RWPE2 (cell line): ENCODE measurements at regions not wholly inside any gene's neighbourhood (a gene's known extent, or its start where the extent isn't known, plus 50 kb on each side); places are given as distances from the start of the nearest gene placed in this dataset.
A peak's percentile ranks its signal among the peaks of the same experiment; 100 is the strongest.
"Not testable (repeated sequence)": the region's sequence is repeated elsewhere in the genome, so short reads cannot be mapped to it uniquely, and the experiment has no call there.

Experiments used
- ATAC-seq: fragments of 200-7000 bp; cut with Tn5 transposase; 3 replicates; pipeline ENCODE4 v1.9.1; 2021; ENCODE audit warnings: low read depth
- DNase-seq: peaks from one replicate; pipeline ENCODE4 v3.0.0-alpha.2; 2020; ENCODE audit warnings: low spot score
- H3K27ac ChIP-seq: fragments of 450-650 bp; 2 replicates; pipeline ENCODE4 v1.5.1; 2017; ENCODE audit warnings: mild to moderate bottlenecking; ENCODE audit not compliant: poor library complexity, severe bottlenecking
- H3K27me3 ChIP-seq: fragments of 250-450 bp; sonication (Bioruptor Pico); 2 replicates; pipeline ENCODE4 v1.5.1; 2021; ENCODE audit warnings: mild to moderate bottlenecking, moderate library complexity; ENCODE audit not compliant: insufficient read depth, poor library complexity, severe bottlenecking
- H3K36me3 ChIP-seq: fragments of 250-450 bp; sonication (Bioruptor Pico); 2 replicates; pipeline ENCODE4 v1.5.1; 2020; ENCODE audit warnings: low read depth, mild to moderate bottlenecking, moderate library complexity
- H3K4me1 ChIP-seq: fragments of 250-450 bp; sonication (Bioruptor Pico); 2 replicates; pipeline ENCODE4 v1.5.1; 2021; ENCODE audit warnings: mild to moderate bottlenecking, moderate library complexity; ENCODE audit not compliant: insufficient read depth, poor library complexity, severe bottlenecking
- H3K4me3 ChIP-seq: fragments of 250-450 bp; sonication (Bioruptor Pico); 2 replicates; pipeline ENCODE4 v1.5.1; 2021; ENCODE audit warnings: mild to moderate bottlenecking, moderate library complexity; ENCODE audit not compliant: severe bottlenecking
- H3K9me3 ChIP-seq: fragments of 250-450 bp; sonication (Bioruptor Pico); 2 replicates; pipeline ENCODE4 v1.5.1; 2021; ENCODE audit warnings: mild to moderate bottlenecking, moderate library complexity; ENCODE audit not compliant: severe bottlenecking
- TF ChIP-seq, protein P1 (sequence below): fragments of 450-650 bp; IDR thresholded peaks from one replicate; pipeline ENCODE4 v1.5.1; 2017; ENCODE audit warnings: mild to moderate bottlenecking, moderate library complexity; ENCODE audit not compliant: poor library complexity, severe bottlenecking

DNA sequence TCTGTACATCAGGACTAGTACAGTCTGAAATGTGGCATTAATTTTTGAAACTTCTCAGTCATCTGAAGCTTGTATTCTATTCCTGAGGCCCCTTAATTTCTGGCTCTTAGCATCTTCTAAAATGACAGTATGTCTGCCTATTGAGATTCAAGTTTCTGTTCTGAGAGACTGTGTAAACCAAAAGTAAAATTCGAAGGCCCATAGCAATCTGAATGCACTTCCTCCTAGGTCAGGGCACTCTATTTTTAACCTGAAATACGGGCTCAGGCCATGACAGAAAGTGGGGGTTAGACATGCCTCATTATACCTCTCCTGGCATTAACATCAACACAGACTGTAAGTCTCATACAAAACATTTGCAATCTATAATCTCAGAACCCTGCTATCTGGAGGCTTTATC lies 584.4 kb downstream of the KLHL4 start:
- Histone ChIP-seq H3K27me3 (no peaks in the 10 kb centered on the region), H3K27ac (no peak overlapping the region), H3K36me3 (no peaks in the 10 kb centered on the region), H3K4me1 (no peaks in the 10 kb centered on the region), H3K4me3 (no peak overlapping the region), H3K9me3 (no peaks in the 10 kb centered on the region)
- no peak for ATAC-seq
- DNase-seq, result no peak
- TF ChIP-seq, protein P1, sequence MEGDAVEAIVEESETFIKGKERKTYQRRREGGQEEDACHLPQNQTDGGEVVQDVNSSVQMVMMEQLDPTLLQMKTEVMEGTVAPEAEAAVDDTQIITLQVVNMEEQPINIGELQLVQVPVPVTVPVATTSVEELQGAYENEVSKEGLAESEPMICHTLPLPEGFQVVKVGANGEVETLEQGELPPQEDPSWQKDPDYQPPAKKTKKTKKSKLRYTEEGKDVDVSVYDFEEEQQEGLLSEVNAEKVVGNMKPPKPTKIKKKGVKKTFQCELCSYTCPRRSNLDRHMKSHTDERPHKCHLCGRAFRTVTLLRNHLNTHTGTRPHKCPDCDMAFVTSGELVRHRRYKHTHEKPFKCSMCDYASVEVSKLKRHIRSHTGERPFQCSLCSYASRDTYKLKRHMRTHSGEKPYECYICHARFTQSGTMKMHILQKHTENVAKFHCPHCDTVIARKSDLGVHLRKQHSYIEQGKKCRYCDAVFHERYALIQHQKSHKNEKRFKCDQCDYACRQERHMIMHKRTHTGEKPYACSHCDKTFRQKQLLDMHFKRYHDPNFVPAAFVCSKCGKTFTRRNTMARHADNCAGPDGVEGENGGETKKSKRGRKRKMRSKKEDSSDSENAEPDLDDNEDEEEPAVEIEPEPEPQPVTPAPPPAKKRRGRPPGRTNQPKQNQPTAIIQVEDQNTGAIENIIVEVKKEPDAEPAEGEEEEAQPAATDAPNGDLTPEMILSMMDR, result no peak

DNA sequence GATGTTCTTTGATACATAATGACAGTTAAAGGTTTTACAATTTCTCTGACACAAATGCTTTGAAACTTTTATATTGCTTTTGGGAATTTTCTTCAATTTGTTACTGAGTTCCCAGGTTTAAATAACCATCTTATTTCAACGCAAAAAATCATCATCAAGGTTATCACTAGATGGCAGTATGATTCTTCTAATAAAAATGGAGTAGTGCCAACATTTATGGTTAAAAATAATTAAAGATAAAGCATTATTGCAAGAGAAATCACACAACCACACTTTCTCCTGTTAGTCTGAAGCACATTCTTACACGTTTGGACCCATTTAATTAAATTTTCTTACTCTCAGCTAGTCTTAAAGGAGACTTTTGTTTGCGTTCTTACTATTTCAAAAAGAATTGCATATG lies 611.3 kb upstream of the CPXCR1 start:
- H3K4me3 ChIP-seq, result no peak overlapping the region
- DNase-seq (no peak), ATAC-seq (no peak)
- H3K9me3 ChIP-seq, result no peaks in the 10 kb centered on the region
- H3K4me1 ChIP-seq, result no peaks in the 10 kb centered on the region
- no peaks in the 10 kb centered on the region for H3K36me3 ChIP-seq
- TF ChIP-seq, protein P1, result peak; percentile 36
- H3K27me3 ChIP-seq, result no peaks in the 10 kb centered on the region
- H3K27ac ChIP-seq, result no peak overlapping the region

DNA sequence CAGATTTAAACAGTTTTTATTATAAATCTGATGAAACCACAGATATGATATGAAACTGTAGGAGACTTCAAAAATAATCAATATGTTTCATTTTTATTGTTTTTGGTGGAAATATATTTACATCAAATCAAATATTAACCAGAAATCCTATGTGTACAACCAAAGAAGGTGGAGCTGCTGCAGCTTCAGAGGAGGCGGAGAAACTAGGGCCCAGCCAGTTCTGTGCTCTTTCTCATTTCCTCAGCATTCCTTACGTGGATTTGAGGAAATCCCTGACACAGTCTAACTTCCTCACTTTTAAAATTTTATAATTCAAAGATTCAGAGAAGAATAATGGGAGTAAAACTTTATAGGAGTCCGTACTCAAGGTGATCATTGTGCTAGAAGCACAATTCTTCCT lies 610.7 kb upstream of the CPXCR1 start:
- no peak overlapping the region for H3K27ac ChIP-seq
- H3K4me3 ChIP-seq, result no peak overlapping the region
- no peaks in the 10 kb centered on the region for H3K4me1 ChIP-seq
- no peaks in the 10 kb centered on the region for H3K27me3 ChIP-seq
- H3K9me3 ChIP-seq, result no peaks in the 10 kb centered on the region
- TF ChIP-seq, protein P1, result no peak
- DNase-seq, result no peak
- ATAC-seq, result no peak
- H3K36me3 ChIP-seq, result no peaks in the 10 kb centered on the region

DNA sequence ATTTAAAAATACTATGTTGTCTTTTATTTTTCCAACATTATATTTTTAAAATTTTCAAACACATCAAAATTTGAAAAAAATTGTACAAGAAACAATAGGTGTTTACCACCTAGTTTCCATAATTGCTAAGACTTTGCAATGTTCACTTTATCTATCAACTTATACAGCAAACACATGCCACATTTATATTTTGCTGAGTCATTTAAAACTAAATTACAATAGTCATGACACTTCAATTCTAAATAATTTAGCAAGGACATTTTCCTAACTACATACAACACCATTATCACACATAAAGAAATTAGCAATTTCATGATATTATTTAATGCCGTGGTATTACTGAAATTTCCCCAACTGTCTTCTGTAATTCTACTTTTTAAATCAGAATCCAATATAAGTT lies 600.4 kb upstream of the CPXCR1 start:
- Histone ChIP-seq H3K36me3 (no peaks in the 10 kb centered on the region), H3K9me3 (no peaks in the 10 kb centered on the region), H3K4me1 (no peaks in the 10 kb centered on the region), H3K27ac (no peak overlapping the region), H3K4me3 (no peak overlapping the region), H3K27me3 (no peaks in the 10 kb centered on the region)
- ATAC-seq (no peak), DNase-seq (no peak)
- TF ChIP-seq, protein P1, result no peak

DNA sequence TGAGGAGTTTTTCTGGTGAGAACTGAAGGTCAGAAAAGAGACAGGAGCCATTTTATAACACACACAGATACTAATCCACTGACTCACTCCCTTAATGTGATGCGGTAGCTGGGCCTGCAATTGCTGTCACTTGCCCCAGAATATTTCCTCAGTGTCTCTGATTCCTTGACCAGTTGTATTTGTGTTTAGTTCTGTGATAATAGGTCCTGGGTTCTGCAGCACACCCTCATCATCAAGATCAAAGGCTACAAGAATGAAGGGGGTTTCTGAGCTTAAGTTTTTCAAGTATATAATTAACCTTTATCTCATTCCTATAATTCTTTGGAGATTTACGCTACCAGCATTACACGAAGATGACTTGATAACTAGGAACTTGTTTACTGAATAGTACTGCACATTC lies 576.5 kb upstream of the CPXCR1 start:
- TF ChIP-seq, protein P1, result no peak
- H3K27me3 ChIP-seq, result no peaks in the 10 kb centered on the region
- no peak overlapping the region for H3K27ac ChIP-seq
- H3K4me3 ChIP-seq, result no peak overlapping the region
- ATAC-seq (no peak), DNase-seq (no peak)
- H3K9me3 ChIP-seq, result no peaks in the 10 kb centered on the region
- no peaks in the 10 kb centered on the region for H3K36me3 ChIP-seq
- no peaks in the 10 kb centered on the region for H3K4me1 ChIP-seq

DNA sequence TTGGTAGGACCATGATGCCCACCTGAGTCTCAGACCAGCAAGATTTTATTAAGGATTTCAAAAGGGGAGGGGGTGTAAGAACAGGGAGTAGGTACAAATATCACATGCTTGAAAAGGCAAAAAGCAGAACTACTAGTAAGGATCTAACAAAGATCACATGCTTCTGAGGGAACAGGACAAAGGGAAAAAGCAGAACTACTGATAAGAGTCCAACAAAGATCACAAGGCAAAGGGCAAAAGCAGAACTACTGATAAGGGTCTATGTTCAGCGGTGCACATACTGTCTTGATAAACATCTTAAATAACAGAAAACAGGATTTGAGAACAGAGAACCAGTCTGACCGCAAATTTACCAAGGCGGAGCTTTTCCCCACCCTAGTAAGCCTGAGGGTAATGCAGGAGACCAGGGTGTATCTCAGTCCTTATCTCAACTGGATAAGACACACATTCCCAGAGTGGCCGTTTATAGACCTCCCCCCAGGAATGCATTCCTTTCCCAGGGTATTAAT lies 573.0 kb upstream of the CPXCR1 start:
- H3K36me3 ChIP-seq, H3K4me3 ChIP-seq, H3K9me3 ChIP-seq, H3K27ac ChIP-seq, ATAC-seq, H3K27me3 ChIP-seq, H3K4me1 ChIP-seq, DNase-seq: not testable (repeated sequence)
